ENCODE measurements at regions not wholly inside any gene's neighbourhood (a gene's known extent, or its start where the extent isn't known, plus 50 kb on each side); places are given as distances from the start of the nearest gene placed in this dataset.
"Not testable (repeated sequence)": the region's sequence is repeated elsewhere in the genome, so short reads cannot be mapped to it uniquely, and the experiment has no call there.

- H3K27me3 Mint-ChIP-seq (ENCODE audit: low read depth in 2 of 2); H3K9me3 Mint-ChIP-seq; H3K27ac ChIP-seq (ENCODE audit: low read length); H3K36me3 ChIP-seq (ENCODE audit: control insufficient read depth, insufficient read depth, low read length); H3K9me3 ChIP-seq (ENCODE audit: control insufficient read depth, insufficient read depth, low read length); H3K4me1 Mint-ChIP-seq; DNase-seq; H3K36me3 Mint-ChIP-seq; intact Hi-C loops (cut with micrococcal nuclease); H3K27ac Mint-ChIP-seq; H3K4me1 ChIP-seq (ENCODE audit: control insufficient read depth, insufficient read depth, low read length); H3K4me3 Mint-ChIP-seq; H3K27me3 ChIP-seq (ENCODE audit: control insufficient read depth, insufficient read depth, low read length); H3K4me3 ChIP-seq (ENCODE audit: low read length); ATAC-seq: not testable (repeated sequence)
- 82% methylated on average over 1 of the region's 3 CpGs for WGBS (ENCODE audit: insufficient coverage)
Observed at GRCh38 chr10:91005276-91005675, 84.4 kb upstream of the ANKRD1 start.

GRCh38 chr10:91006001-91006751, 85.3 kb upstream of the ANKRD1 start:
- Mint-ChIP-seq H3K36me3 (no peaks in the 10 kb centered on the region), H3K9me3 (no peaks in the 10 kb centered on the region), H3K4me1 (no peaks in the 10 kb centered on the region), H3K27me3 (ENCODE audit: low read depth in 2 of 2) (peaks cover 0 to 2% of the 10 kb centered on the region in 2 donors), H3K27ac (no peak overlapping the region), H3K4me3 (no peak overlapping the region)
- peaks cover 7% of the 10 kb centered on the region for H3K4me1 ChIP-seq (ENCODE audit: control insufficient read depth, insufficient read depth, low read length)
- TF ChIP-seq CTCF (IDR thresholded peaks at IDR 0.05), result peak; percentile 96
- H3K9me3 ChIP-seq (ENCODE audit: control insufficient read depth, insufficient read depth, low read length), result no peaks in the 10 kb centered on the region
- H3K4me3 ChIP-seq (ENCODE audit: low read length), result no peak overlapping the region
- 0% methylated on average over 1 of the region's 2 CpGs for WGBS (ENCODE audit: insufficient coverage)
- no peaks in the 10 kb centered on the region for H3K27me3 ChIP-seq (ENCODE audit: control insufficient read depth, insufficient read depth, low read length)
- intact Hi-C loops (cut with micrococcal nuclease), result loop anchor here (1.0 kb wide), 1 partner anchor 245 kb away; no protein-coding TSS in a partner anchor
- H3K27ac ChIP-seq (ENCODE audit: low read length), result peak overlapping the region; percentile 34
- peak; percentile 85 to 96 (median 86) for ATAC-seq
- peak; percentile 33 to 85 for DNase-seq
- no peaks in the 10 kb centered on the region for H3K36me3 ChIP-seq (ENCODE audit: control insufficient read depth, insufficient read depth, low read length)

GRCh38 chr10:91006752-91007346, 86.0 kb upstream of the ANKRD1 start:
- Mint-ChIP-seq H3K4me3 (no peak overlapping the region), H3K36me3 (no peaks in the 10 kb centered on the region), H3K27me3 (ENCODE audit: low read depth in 2 of 2) (peaks cover 0 to 2% of the 10 kb centered on the region in 2 donors), H3K4me1 (no peaks in the 10 kb centered on the region), H3K9me3 (no peaks in the 10 kb centered on the region), H3K27ac (no peak overlapping the region)
- H3K9me3 ChIP-seq (ENCODE audit: control insufficient read depth, insufficient read depth, low read length), result no peaks in the 10 kb centered on the region
- intact Hi-C loops (cut with micrococcal nuclease), result loop anchor here (1.0 kb wide), 1 partner anchor 244 kb away; no protein-coding TSS in a partner anchor
- WGBS (ENCODE audit: insufficient coverage), result no CpG with 5 or more reads among the region's 1 CpG
- H3K27me3 ChIP-seq (ENCODE audit: control insufficient read depth, insufficient read depth, low read length), result no peaks in the 10 kb centered on the region
- ATAC-seq, result peak in 2 of 3 donors; percentile 33 to 40
- no peak for TF ChIP-seq CTCF (IDR thresholded peaks at IDR 0.05)
- no peaks in the 10 kb centered on the region for H3K36me3 ChIP-seq (ENCODE audit: control insufficient read depth, insufficient read depth, low read length)
- DNase-seq, result peak in 1 of 2 donors; percentile 43
- H3K27ac ChIP-seq (ENCODE audit: low read length), result peak overlapping the region; percentile 34
- peaks cover 7% of the 10 kb centered on the region for H3K4me1 ChIP-seq (ENCODE audit: control insufficient read depth, insufficient read depth, low read length)
- H3K4me3 ChIP-seq (ENCODE audit: low read length), result no peak overlapping the region

- Mint-ChIP-seq H3K27me3 (ENCODE audit: low read depth in 2 of 2) (peaks cover 0 to 8% of the 10 kb centered on the region in 2 donors), H3K4me3 (no peak overlapping the region), H3K9me3 (no peaks in the 10 kb centered on the region), H3K4me1 (no peaks in the 10 kb centered on the region), H3K36me3 (no peaks in the 10 kb centered on the region), H3K27ac (no peak overlapping the region)
- Histone ChIP-seq H3K9me3 (ENCODE audit: control insufficient read depth, insufficient read depth, low read length) (no peaks in the 10 kb centered on the region), H3K4me3 (ENCODE audit: low read length) (no peak overlapping the region), H3K36me3 (ENCODE audit: control insufficient read depth, insufficient read depth, low read length) (no peaks in the 10 kb centered on the region), H3K27me3 (ENCODE audit: control insufficient read depth, insufficient read depth, low read length) (no peaks in the 10 kb centered on the region), H3K4me1 (ENCODE audit: control insufficient read depth, insufficient read depth, low read length) (peaks cover 7% of the 10 kb centered on the region), H3K27ac (ENCODE audit: low read length) (no peak overlapping the region)
- intact Hi-C loops (cut with micrococcal nuclease), result no loop called here
- TF ChIP-seq CTCF (IDR thresholded peaks at IDR 0.05), result no peak
- ATAC-seq (no peak), DNase-seq (no peak)
Observed at GRCh38 chr10:91007655-91008054, 86.8 kb upstream of the ANKRD1 start.
